HCT116 (cell line): ENCODE measurements at regions not wholly inside any gene's neighbourhood (a gene's known extent, or its start where the extent isn't known, plus 50 kb on each side); places are given as distances from the start of the nearest gene placed in this dataset.

ENCODE experiments used
- ATAC-seq: fragments of 200-7000 bp; cut with Tn5 transposase; 2 replicates; pipeline ENCODE4 v1.9.1; 2020; ENCODE audit warnings: mild to moderate bottlenecking, moderate library complexity
- BruUV-seq: library from RNA; stranded (reverse); fragments of 400-500 nt; replicated peaks from 2 replicates; lab custom pipeline; 2021; lab: Mats Ljungman, UMichigan
- CTCF ChIA-PET: fragments of 300-600 bp; sonication (Branson Sonifier 250); formaldehyde crosslinking; loops from one replicate; lab custom pipeline; 2021; ENCODE audit warnings: antibody characterized with exemption; lab: Charles Lee
- POLR2A ChIA-PET: fragments of 300-600, 350-600 bp; sonication (Branson Sonifier 250); formaldehyde crosslinking; loops from one replicate; lab custom pipeline; 2021; ENCODE audit warnings: antibody characterized with exemption; lab: Charles Lee
- RAD21 ChIA-PET, 2 experiments: fragments of 300-600 bp; sonication (Branson Sonifier 250); formaldehyde crosslinking; loops; one replicate each; lab custom pipeline; 2023; ENCODE audit warnings: low total read pairs in 2 of 2; ENCODE audit not compliant: uncharacterized antibody in 2 of 2, unreplicated experiment in 2 of 2, low non-redundant PET in 1 of 2; lab: Charles Lee
- DNase-seq: peaks from one replicate; pipeline ENCODE4 v3.0.0-alpha.2; 2010; ENCODE audit warnings: low read depth, low spot score
- H2AFZ ChIP-seq: fragments of 200-600 bp; shearing (Covaris generic), sonication (generic); 2 replicates; pipeline ENCODE4 v1.6.1; 2017; ENCODE audit warnings: low read depth, mixed run types, mixed read lengths, antibody characterized with exemption, low read length; ENCODE audit not compliant: poor library complexity, severe bottlenecking
- H3K27ac ChIP-seq: 2 replicates; pipeline ENCODE4 v1.5.1; 2012; ENCODE audit warnings: low read depth, low read length
- H3K27me3 ChIP-seq: fragments of 200-600 bp; sonication (generic); 2 replicates; pipeline ENCODE4 v1.6.1; 2016; ENCODE audit warnings: mixed run types, low read length, mixed read lengths; ENCODE audit not compliant: insufficient read depth
- H3K36me3 ChIP-seq, 2 experiments: fragments of 200-500 bp in 1 of 2; fragments of 200-600 bp in 1 of 2; sonication (Bioruptor generic) in 1 of 2; sonication (generic) in 1 of 2; 2 replicates each; pipeline versions ENCODE4 v1.5.1 to v1.6.1; 2014 to 2016; ENCODE audit warnings: low read length in 2 of 2, inconsistent platforms in 1 of 2, mixed read lengths in 1 of 2, mixed run types in 1 of 2; ENCODE audit not compliant: insufficient read depth in 2 of 2, control insufficient read depth in 1 of 2
- H3K4me1 ChIP-seq, 2 experiments: fragments of 200-600 bp in 1 of 2; sonication (generic) in 1 of 2; 2 replicates each; pipeline versions ENCODE4 v1.5.1 to v1.6.1; 2012 to 2017; ENCODE audit warnings: low read length in 2 of 2, inconsistent platforms in 1 of 2, mild to moderate bottlenecking in 1 of 2, mixed read lengths in 1 of 2, mixed run types in 1 of 2, moderate library complexity in 1 of 2; ENCODE audit not compliant: insufficient read depth in 2 of 2, control insufficient read depth in 1 of 2
- H3K4me2 ChIP-seq: fragments of 200-600 bp; sonication (generic); 2 replicates; pipeline ENCODE4 v1.6.1; 2017; ENCODE audit warnings: mixed run types, low read length, mixed read lengths
- H3K4me3 ChIP-seq, 2 experiments: fragments of 200-600 bp in 1 of 2; sonication (generic) in 1 of 2; replicated peaks in 1 of 2; 2 replicates each; pipeline ENCODE4 v1.5.1; 2011 to 2016; ENCODE audit warnings: low read length in 2 of 2, control low read depth in 1 of 2, low read depth in 1 of 2, mild to moderate bottlenecking in 1 of 2, mixed read lengths in 1 of 2, mixed run types in 1 of 2
- H3K79me2 ChIP-seq: fragments of 200-600 bp; sonication (generic); 2 replicates; pipeline ENCODE4 v1.6.1; 2017; ENCODE audit warnings: mild to moderate bottlenecking, mixed run types, low read length, moderate library complexity, mixed read lengths; ENCODE audit not compliant: insufficient read depth
- H3K9ac ChIP-seq: fragments of 200-600 bp; sonication (generic); 2 replicates; pipeline ENCODE4 v1.6.1; 2016; ENCODE audit warnings: low read length, mixed read lengths
- H3K9me2 ChIP-seq: fragments of 200-600 bp; sonication (generic), shearing (Covaris generic); 2 replicates; pipeline ENCODE4 v1.6.1; 2017; ENCODE audit warnings: mixed run types, mild to moderate bottlenecking, moderate library complexity; ENCODE audit not compliant: insufficient read depth
- H3K9me3 ChIP-seq, 2 experiments: fragments of 200-500 bp in 1 of 2; fragments of 200-600 bp in 1 of 2; sonication (Bioruptor generic) in 1 of 2; sonication (generic) in 1 of 2; 2 replicates each; pipeline ENCODE4 v1.6.1; 2014 to 2017; ENCODE audit warnings: low read length in 2 of 2, mixed read lengths in 2 of 2, inconsistent platforms in 1 of 2, low read depth in 1 of 2, mild to moderate bottlenecking in 1 of 2, mixed run types in 1 of 2, moderate library complexity in 1 of 2; ENCODE audit not compliant: control insufficient read depth in 1 of 2, insufficient read depth in 1 of 2
- H4K20me1 ChIP-seq: fragments of 200-600 bp; sonication (generic), shearing (Covaris generic); 2 replicates; pipeline ENCODE4 v1.6.1; 2017; ENCODE audit warnings: mixed run types, mild to moderate bottlenecking, moderate library complexity; ENCODE audit not compliant: insufficient read depth
- ATF3 ChIP-seq: IDR thresholded peaks from 2 replicates; pipeline ENCODE4 v1.6.1; 2012
- CEBPB ChIP-seq: IDR thresholded peaks from 2 replicates; pipeline ENCODE4 v1.6.1; 2012; ENCODE audit warnings: low read depth
- CTCF ChIP-seq, 3 experiments: fragments of 200-600 bp in 1 of 3; sonication (generic) in 1 of 3; IDR thresholded peaks in 2 of 3; conservative IDR thresholded peaks in 1 of 3; 2 replicates each; pipeline ENCODE4 v1.5.1; 2012 to 2017; ENCODE audit warnings: low read depth in 2 of 3, low read length in 2 of 3, antibody characterized with exemption in 1 of 3, borderline replicate concordance in 1 of 3, control low read depth in 1 of 3, mild to moderate bottlenecking in 1 of 3, mixed read lengths in 1 of 3, mixed run types in 1 of 3, moderate library complexity in 1 of 3; ENCODE audit not compliant: insufficient read depth in 1 of 3
- EGR1 ChIP-seq: IDR thresholded peaks from 2 replicates; pipeline ENCODE4 v1.6.1; 2012; ENCODE audit warnings: low read depth
- ELF1 ChIP-seq: IDR thresholded peaks from 2 replicates; pipeline ENCODE4 v1.6.1; 2012; ENCODE audit warnings: low read depth, borderline replicate concordance
- EZH2 ChIP-seq: fragments of 200-600 bp; sonication (generic); IDR thresholded peaks from 2 replicates; pipeline ENCODE4 v1.6.1; 2017; ENCODE audit warnings: antibody characterized with exemption, mixed run types
- FOSL1 ChIP-seq: IDR thresholded peaks from 2 replicates; pipeline ENCODE4 v1.6.1; 2012; ENCODE audit warnings: low read depth
- JUND ChIP-seq: IDR thresholded peaks from 2 replicates; pipeline ENCODE4 v1.6.1; 2012
- POLR2A ChIP-seq: IDR thresholded peaks from 2 replicates; pipeline ENCODE4 v1.7.0; 2011; ENCODE audit warnings: borderline replicate concordance; ENCODE audit not compliant: insufficient read depth, insufficient read length; ENCODE audit errors: extremely low read depth
- RAD21 ChIP-seq: IDR thresholded peaks from 2 replicates; pipeline ENCODE4 v1.6.1; 2012; ENCODE audit warnings: low read depth, mild to moderate bottlenecking
- SIN3A ChIP-seq: IDR thresholded peaks from 2 replicates; pipeline ENCODE4 v1.6.1; 2012; ENCODE audit warnings: low read depth
- SRF ChIP-seq: IDR thresholded peaks from 2 replicates; pipeline ENCODE4 v1.6.1; 2012; ENCODE audit warnings: low read depth
- YY1 ChIP-seq: IDR thresholded peaks from 2 replicates; pipeline ENCODE4 v1.6.1; 2011; ENCODE audit warnings: low read length, low read depth, moderate library complexity, mild to moderate bottlenecking; ENCODE audit not compliant: insufficient replicate concordance; ENCODE audit errors: extremely low read depth
- ZFX ChIP-seq: fragments of 450-650 bp; IDR thresholded peaks from 2 replicates; pipeline ENCODE4 v1.6.1; 2017
- intact Hi-C: fragments of 100-400 bp; cut with micrococcal nuclease; formaldehyde crosslinking; loops from 2 replicates; pipeline ENCODE4 v1.10.0; 2022

- RAD21 ChIA-PET = no interaction called here
- intact Hi-C loops = no loop called here
- no peaks in the 10 kb centered on the region for H4K20me1 ChIP-seq
- H3K4me2 ChIP-seq = no peak overlapping the region
- H3K27ac ChIP-seq = no peak overlapping the region
- TF ChIP-seq YY1 (no peak), CTCF (IDR thresholded peaks at IDR 0.05 in 2 of 3, conservative IDR thresholded peaks at IDR 0.05 in 1 of 3; ENCODE audit: borderline replicate concordance in 1 of 3, insufficient read depth in 1 of 3, low read depth in 2 of 3, low read length in 2 of 3) (peak in 2 of 3 experiments; percentile 28 to 44; a peak in 3 of 6 replicates), EGR1 (no peak), RAD21 (no peak)
- no peak for ATAC-seq
- H3K4me1 ChIP-seq = no peaks in the 10 kb centered on the region
- H2AFZ ChIP-seq = no peak overlapping the region
- CTCF ChIA-PET = no interaction called here
- POLR2A ChIA-PET = no interaction called here
- H3K27me3 ChIP-seq = no peaks in the 10 kb centered on the region
- H3K79me2 ChIP-seq = no peaks in the 10 kb centered on the region
- DNase-seq = no peak
- no peak overlapping the region for H3K4me3 ChIP-seq
- no peaks in the 10 kb centered on the region for H3K36me3 ChIP-seq
- H3K9me2 ChIP-seq = no peaks in the 10 kb centered on the region
- no peak overlapping the region for H3K9ac ChIP-seq
- no peaks in the 10 kb centered on the region for H3K9me3 ChIP-seq
- BruUV-seq = no TSS peak
Measured at GRCh38 chrX:140572724-140573123, 67.9 kb upstream of the SOX3 start.

- Histone ChIP-seq H4K20me1 (no peaks in the 10 kb centered on the region), H3K4me1 (no peaks in the 10 kb centered on the region), H3K36me3 (no peaks in the 10 kb centered on the region), H3K9ac (no peak overlapping the region)
- ChIA-PET CTCF (no interaction called here), POLR2A (no interaction called here)
- no peak for DNase-seq
- TF ChIP-seq CEBPB = no peak
- no peak for TF ChIP-seq ATF3
- no peak for TF ChIP-seq CTCF (IDR thresholded peaks at IDR 0.05 in 2 of 3, conservative IDR thresholded peaks at IDR 0.05 in 1 of 3; ENCODE audit: borderline replicate concordance in 1 of 3, insufficient read depth in 1 of 3, low read depth in 2 of 3, low read length in 2 of 3)
- no peak for TF ChIP-seq SIN3A
- no peak for TF ChIP-seq ZFX
- TF ChIP-seq JUND = no peak
- TF ChIP-seq SRF = no peak
- TF ChIP-seq FOSL1 = no peak
- TF ChIP-seq POLR2A = no peak
- TF ChIP-seq ELF1 = no peak
- no peak for TF ChIP-seq EZH2
- TF ChIP-seq, all 23 proteins: peak for 0
- RAD21 ChIA-PET = no interaction called here
- ATAC-seq = no peak
- Histone ChIP-seq H3K27ac (no peak overlapping the region), H3K79me2 (no peaks in the 10 kb centered on the region), H3K9me2 (no peaks in the 10 kb centered on the region), H2AFZ (no peak overlapping the region), H3K9me3 (no peaks in the 10 kb centered on the region), H3K4me2 (no peak overlapping the region), H3K27me3 (no peaks in the 10 kb centered on the region), H3K4me3 (no peak overlapping the region)
- BruUV-seq = no TSS peak
- intact Hi-C loops = no loop called here
Measured at GRCh38 chrX:140563893-140564292, 59.0 kb upstream of the SOX3 start.
